ENCODE measurements at regions not wholly inside any gene's neighbourhood (a gene's known extent, or its start where the extent isn't known, plus 50 kb on each side); places are given as distances from the start of the nearest gene placed in this dataset.

GRCh38 chr22:49540913-49541692 lies 286.6 kb downstream of the BRD1 start:
- TF ChIP-seq CTCF (tag by site-specific recombination; IDR thresholded peaks at IDR 0.05), result no peak
- no peak for TF ChIP-seq ZNF202 (tag by site-specific recombination; IDR thresholded peaks at IDR 0.05; ENCODE audit: borderline replicate concordance)
- TF ChIP-seq ZNF433 (tag by site-specific recombination; IDR thresholded peaks at IDR 0.05; ENCODE audit: low read depth), result no peak
- no peak for TF ChIP-seq ZBTB44 (tag by site-specific recombination; IDR thresholded peaks at IDR 0.05)
- no peak for TF ChIP-seq ZSCAN5A (tag by site-specific recombination; IDR thresholded peaks at IDR 0.05)
- TF ChIP-seq ZSCAN18 (tag by site-specific recombination; IDR thresholded peaks at IDR 0.05), result no peak
